K562 (cell line): ENCODE measurements at regions not wholly inside any gene's neighbourhood (a gene's known extent, or its start where the extent isn't known, plus 50 kb on each side); places are given as distances from the start of the nearest gene placed in this dataset.

Experiments used
- E2F3 ChIP-seq: fragments of 250-450 bp; sonication (Bioruptor Pico); IDR thresholded peaks from 2 replicates; pipeline ENCODE4 v1.4.0; 2020; ENCODE audit warnings: mild to moderate bottlenecking
- GMEB1 ChIP-seq: fragments of 250-450 bp; sonication (Bioruptor Pico); IDR thresholded peaks from 2 replicates; pipeline ENCODE4 v1.4.0; 2020; ENCODE audit warnings: mild to moderate bottlenecking
- MTA2 ChIP-seq: fragments of 450-650 bp; IDR thresholded peaks from 2 replicates; pipeline ENCODE4 v1.6.1; 2016; ENCODE audit warnings: low read depth
- TBL1XR1 ChIP-seq, 2 experiments: IDR thresholded peaks; 2 replicates each; pipeline ENCODE4 v1.6.1; 2012; ENCODE audit warnings: improper control_type of control experiment in 2 of 2, low read length in 2 of 2, mild to moderate bottlenecking in 1 of 2
- ZNF407 ChIP-seq: fragments of 450-650 bp; IDR thresholded peaks from 2 replicates; pipeline ENCODE4 v1.6.1; 2016; ENCODE audit warnings: low read depth

GRCh38 chr6:63464060-63464459 is 108.2 kb upstream of the LOC128125822 start (continued):
- no peak for TF ChIP-seq ZNF407
- TF ChIP-seq MTA2: no peak
- TF ChIP-seq GMEB1 (CRISPR knock-in tag): no peak
- no peak for TF ChIP-seq E2F3 (CRISPR knock-in tag)
- TF ChIP-seq TBL1XR1 (IDR thresholded peaks at IDR 0.05; ENCODE audit: low read length in 2 of 2): no peak
